Panc1 (cell line): ENCODE measurements at regions not wholly inside any gene's neighbourhood (a gene's known extent, or its start where the extent isn't known, plus 50 kb on each side); places are given as distances from the start of the nearest gene placed in this dataset.

Source experiments
- CTCF ChIP-seq: fragments of 450-650 bp; IDR thresholded peaks from 2 replicates; pipeline ENCODE4 v1.5.1; 2017; ENCODE audit warnings: mild to moderate bottlenecking
- POLR2AphosphoS5 ChIP-seq: IDR thresholded peaks from 2 replicates; pipeline ENCODE4 v1.6.1; 2012; ENCODE audit warnings: mild to moderate bottlenecking, low read depth, low read length, moderate library complexity
- SIN3A ChIP-seq: IDR thresholded peaks from 2 replicates; pipeline ENCODE4 v1.6.1; 2012; ENCODE audit warnings: low read depth, mild to moderate bottlenecking, low read length, moderate library complexity, borderline replicate concordance; ENCODE audit not compliant: insufficient read depth
- TCF7L2 ChIP-seq: IDR thresholded peaks from 2 replicates; pipeline ENCODE4 v1.6.1; 2011; ENCODE audit warnings: mild to moderate bottlenecking, low read depth, low read length, inconsistent platforms

- TF ChIP-seq CTCF: no peak
- TF ChIP-seq POLR2AphosphoS5: no peak
- TF ChIP-seq TCF7L2: no peak
- TF ChIP-seq SIN3A: no peak
These were observed 751.4 kb upstream of the CTNND2 start for GRCh38 chr5:12655675-12656074.
